ENCODE measurements at regions not wholly inside any gene's neighbourhood (a gene's known extent, or its start where the extent isn't known, plus 50 kb on each side); places are given as distances from the start of the nearest gene placed in this dataset.

- H3K27ac ChIP-seq (ENCODE audit: control insufficient read depth, insufficient read depth): no peak overlapping the region
- CTCF ChIA-PET: no interaction called here
- H3K4me3 ChIP-seq: no peak overlapping the region
- RAD21 ChIA-PET (ENCODE audit: unreplicated experiment): no interaction called here
- no peak for TF ChIP-seq HDAC6 (IDR thresholded peaks at IDR 0.05; ENCODE audit: unreplicated experiment)
- H3K27me3 ChIP-seq (replicated peaks in 1 of 2; ENCODE audit: control insufficient read depth in 2 of 2, insufficient read depth in 2 of 2, low read length in 1 of 2): no peaks in the 10 kb centered on the region
- WGBS (ENCODE audit: insufficient coverage, insufficient replicate concordance, low lambda C conversion rate, missing lambda C conversion rate): 49% methylated on average over 4 of the region's 4 CpGs
- FAIRE-seq (no peak), ATAC-seq (no peak; the same call in 2 of the 3 replicates), DNase-seq (ENCODE audit: low read depth, low spot score) (no peak)
- BruUV-seq (replicated peaks): no TSS peak
- H2AFZ ChIP-seq (ENCODE audit: control insufficient read depth, low read depth, low read length): no peak overlapping the region
- SMC1A ChIA-PET (ENCODE audit: uncharacterized antibody, unreplicated experiment): interaction anchor here (2.8 kb wide), 1 partner anchor 20 kb away, joined by 6 read pairs; no protein-coding TSS in a partner anchor
- H4K20me1 ChIP-seq (ENCODE audit: control insufficient read depth, insufficient read depth): no peaks in the 10 kb centered on the region
- intact Hi-C loops (cut with micrococcal nuclease; ENCODE audit: unreplicated experiment) (no loop called here), in situ Hi-C loops (cut with MboI) (no loop called here)
- POLR2A ChIA-PET: no interaction called here
- H3K9ac ChIP-seq (ENCODE audit: control insufficient read depth, insufficient read depth, low read length): no peak overlapping the region
- no peaks in the 10 kb centered on the region for H3K4me1 ChIP-seq (ENCODE audit: control insufficient read depth, insufficient read depth, low read length)
- no peaks in the 10 kb centered on the region for H3K79me2 ChIP-seq (ENCODE audit: control insufficient read depth, insufficient read depth, low read length)
- H3K9me3 ChIP-seq (replicated peaks; ENCODE audit: control insufficient read depth, insufficient read depth, low read length): no peaks in the 10 kb centered on the region
- no peak overlapping the region for H3K4me2 ChIP-seq (ENCODE audit: control insufficient read depth, insufficient read depth)
- H3K36me3 ChIP-seq (ENCODE audit: control insufficient read depth in 2 of 2, insufficient read depth in 2 of 2, low read length in 1 of 2): no peaks in the 10 kb centered on the region
These were observed 181.4 kb downstream of the CALCRL start for GRCh38 chr2:187266645-187267044.

- SMC1A ChIA-PET (ENCODE audit: uncharacterized antibody, unreplicated experiment): interaction anchor here (2.8 kb wide), 1 partner anchor 19 kb away, joined by 6 read pairs; no protein-coding TSS in a partner anchor
- intact Hi-C loops (cut with micrococcal nuclease; ENCODE audit: unreplicated experiment) (no loop called here), in situ Hi-C loops (cut with MboI) (no loop called here)
- H3K27me3 ChIP-seq (replicated peaks in 1 of 2; ENCODE audit: control insufficient read depth in 2 of 2, insufficient read depth in 2 of 2, low read length in 1 of 2): no peaks in the 10 kb centered on the region
- H4K20me1 ChIP-seq (ENCODE audit: control insufficient read depth, insufficient read depth): no peaks in the 10 kb centered on the region
- no peak overlapping the region for H3K27ac ChIP-seq (ENCODE audit: control insufficient read depth, insufficient read depth)
- H3K79me2 ChIP-seq (ENCODE audit: control insufficient read depth, insufficient read depth, low read length): no peaks in the 10 kb centered on the region
- no peaks in the 10 kb centered on the region for H3K9me3 ChIP-seq (replicated peaks; ENCODE audit: control insufficient read depth, insufficient read depth, low read length)
- BruUV-seq (replicated peaks): no TSS peak
- DNase-seq (ENCODE audit: low read depth, low spot score) (no peak), ATAC-seq (no peak), FAIRE-seq (no peak)
- H3K4me2 ChIP-seq (ENCODE audit: control insufficient read depth, insufficient read depth): no peak overlapping the region
- H3K4me1 ChIP-seq (ENCODE audit: control insufficient read depth, insufficient read depth, low read length): no peaks in the 10 kb centered on the region
- no peak overlapping the region for H3K9ac ChIP-seq (ENCODE audit: control insufficient read depth, insufficient read depth, low read length)
- H3K36me3 ChIP-seq (ENCODE audit: control insufficient read depth in 2 of 2, insufficient read depth in 2 of 2, low read length in 1 of 2): no peaks in the 10 kb centered on the region
- no peak overlapping the region for H2AFZ ChIP-seq (ENCODE audit: control insufficient read depth, low read depth, low read length)
- WGBS (ENCODE audit: insufficient coverage, insufficient replicate concordance, low lambda C conversion rate, missing lambda C conversion rate): 38% methylated on average over 2 of the region's 2 CpGs
- CTCF ChIA-PET: no interaction called here
- TF ChIP-seq ATF7 (IDR thresholded peaks at IDR 0.05; ENCODE audit: low read depth) (0 out of 2 replicates have a peak, but pooled peaks have one; percentile 17), TCF12 (IDR thresholded peaks at IDR 0.05; ENCODE audit: low read depth, low read length) (no peak), BACH1 (IDR thresholded peaks at IDR 0.05; ENCODE audit: borderline replicate concordance) (no peak), TCF3 (IDR thresholded peaks at IDR 0.05; ENCODE audit: borderline replicate concordance, insufficient read depth, low read depth, low read length) (no peak), MAX (IDR thresholded peaks at IDR 0.05; ENCODE audit: low read depth, low read length) (no peak)
- RAD21 ChIA-PET (ENCODE audit: unreplicated experiment): no interaction called here
- no peak overlapping the region for H3K4me3 ChIP-seq
- POLR2A ChIA-PET: no interaction called here
These were observed 181.9 kb downstream of the CALCRL start for GRCh38 chr2:187266147-187266546.

Data from GM12878 (cell line).